ENCODE measurements at regions not wholly inside any gene's neighbourhood (a gene's known extent, or its start where the extent isn't known, plus 50 kb on each side); places are given as distances from the start of the nearest gene placed in this dataset.

GRCh38 chr2:180596453-180596852 is 384.0 kb upstream of the UBE2E3 start:
- no peak for TF ChIP-seq CTCF (IDR thresholded peaks at IDR 0.05)
- no peak for TF ChIP-seq POLR2A (IDR thresholded peaks at IDR 0.05)
